ENCODE measurements at regions not wholly inside any gene's neighbourhood (a gene's known extent, or its start where the extent isn't known, plus 50 kb on each side); places are given as distances from the start of the nearest gene placed in this dataset.

GRCh38 chr2:16149349-16150243, 209.2 kb downstream of the MYCN start:
- Histone ChIP-seq H3K4me1 (ENCODE audit: control insufficient read depth in 2 of 2, insufficient read depth in 2 of 2, low read length in 2 of 2) (no peaks in the 10 kb centered on the region), H3K9ac (ENCODE audit: low read length) (no peak overlapping the region), H2AFZ (ENCODE audit: insufficient read depth, low read depth, low read length, poor library complexity, severe bottlenecking) (no peak overlapping the region), H3K27ac (ENCODE audit: low read length in 2 of 2) (no peak overlapping the region), H3K79me2 (ENCODE audit: control insufficient read depth, insufficient read depth, low read length) (no peaks in the 10 kb centered on the region), H3K27me3 (replicated peaks in 1 of 4; ENCODE audit: control extremely low read depth in 1 of 4, control insufficient read depth in 3 of 4, insufficient read depth in 4 of 4, low read length in 3 of 4) (no peaks in the 10 kb centered on the region), H3K9me3 (ENCODE audit: control extremely low read depth in 1 of 3, control insufficient read depth in 2 of 3, insufficient read depth in 1 of 3, low read length in 2 of 3) (no peaks in the 10 kb centered on the region), H3K4me3 (ENCODE audit: control extremely low read depth in 1 of 5, extremely low read depth in 1 of 5, insufficient read depth in 1 of 5, low read depth in 2 of 5, low read length in 4 of 5) (no peak overlapping the region), H4K20me1 (ENCODE audit: control insufficient read depth, insufficient read depth, low read length, poor library complexity, severe bottlenecking) (no peaks in the 10 kb centered on the region), H3K36me3 (replicated peaks in 1 of 2; ENCODE audit: control extremely low read depth in 1 of 2, control insufficient read depth in 1 of 2, extremely low read depth in 1 of 2, insufficient read depth in 2 of 2, low read length in 1 of 2) (no peaks in the 10 kb centered on the region), H3K4me2 (replicated peaks; ENCODE audit: low read depth, low read length, poor library complexity, severe bottlenecking) (no peak overlapping the region)
- Mint-ChIP-seq H3K27me3 (no peaks in the 10 kb centered on the region), H3K9me3 (ENCODE audit: insufficient read depth) (peaks cover 4% of the 10 kb centered on the region), H3K27ac (no peak overlapping the region), H3K4me1 (no peaks in the 10 kb centered on the region), H3K4me3 (no peak overlapping the region)
- WGBS (ENCODE audit: insufficient coverage): 98% methylated on average over 10 of the region's 17 CpGs
- POLR2A ChIA-PET: no interaction called here
- DNase-seq (no peak), ATAC-seq (ENCODE audit: low read depth) (no peak)
- CTCF ChIA-PET: no interaction called here
- TF ChIP-seq EZH2 (IDR thresholded peaks at IDR 0.05; ENCODE audit: borderline replicate concordance, insufficient read depth, low read depth, low read length, poor library complexity, severe bottlenecking) (no peak), CTCF (IDR thresholded peaks at IDR 0.05) (no peak)
- intact Hi-C loops (cut with micrococcal nuclease): no loop called here

DNA sequence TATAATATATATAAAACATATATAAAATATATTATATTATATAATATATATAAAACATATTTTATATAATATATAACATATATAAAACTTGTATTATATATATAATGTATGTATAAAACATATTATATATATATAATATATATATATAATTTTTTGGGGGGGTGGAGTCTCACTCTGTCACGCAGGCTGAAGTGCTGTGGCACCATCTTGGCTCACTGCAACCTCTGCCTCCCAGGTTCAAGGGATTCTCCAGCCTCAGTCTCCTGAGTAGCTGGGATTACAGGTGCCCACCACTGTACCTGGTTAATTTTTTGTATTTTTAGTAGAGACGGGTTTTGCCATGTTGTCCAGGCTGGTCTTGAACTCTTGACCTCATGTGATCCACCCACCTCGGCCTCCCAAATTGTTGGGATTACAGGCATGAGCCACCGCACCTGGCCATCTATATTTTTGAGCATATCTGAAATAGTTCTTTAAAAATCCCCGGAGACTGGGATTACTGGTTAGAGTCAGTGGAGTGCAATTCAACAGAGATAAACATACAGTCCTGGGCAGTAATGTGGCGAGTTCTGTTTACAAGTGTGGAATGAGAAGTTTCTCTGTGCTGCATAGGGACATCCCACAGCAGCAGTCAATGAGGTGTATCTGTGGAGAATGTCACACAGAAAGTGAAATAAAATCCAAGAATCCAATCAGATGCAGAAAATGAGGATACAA, 208.4 kb downstream of the MYCN start:
- Mint-ChIP-seq H3K4me1 (no peaks in the 10 kb centered on the region), H3K27me3 (no peaks in the 10 kb centered on the region), H3K9me3 (ENCODE audit: insufficient read depth) (peaks cover 4% of the 10 kb centered on the region), H3K27ac (no peak overlapping the region), H3K4me3 (no peak overlapping the region)
- H3K36me3 ChIP-seq (replicated peaks in 1 of 2; ENCODE audit: control extremely low read depth in 1 of 2, control insufficient read depth in 1 of 2, extremely low read depth in 1 of 2, insufficient read depth in 2 of 2, low read length in 1 of 2): no peaks in the 10 kb centered on the region
- intact Hi-C loops (cut with micrococcal nuclease): no loop called here
- no peaks in the 10 kb centered on the region for H3K9me3 ChIP-seq (ENCODE audit: control extremely low read depth in 1 of 3, control insufficient read depth in 2 of 3, insufficient read depth in 1 of 3, low read length in 2 of 3)
- no peak overlapping the region for H3K4me2 ChIP-seq (replicated peaks; ENCODE audit: low read depth, low read length, poor library complexity, severe bottlenecking)
- H4K20me1 ChIP-seq (ENCODE audit: control insufficient read depth, insufficient read depth, low read length, poor library complexity, severe bottlenecking): no peaks in the 10 kb centered on the region
- no peak overlapping the region for H3K9ac ChIP-seq (ENCODE audit: low read length)
- no peaks in the 10 kb centered on the region for H3K79me2 ChIP-seq (ENCODE audit: control insufficient read depth, insufficient read depth, low read length)
- H3K27me3 ChIP-seq (replicated peaks in 1 of 4; ENCODE audit: control extremely low read depth in 1 of 4, control insufficient read depth in 3 of 4, insufficient read depth in 4 of 4, low read length in 3 of 4): no peaks in the 10 kb centered on the region
- ChIA-PET CTCF (no interaction called here), POLR2A (no interaction called here)
- WGBS (ENCODE audit: insufficient coverage): 100% methylated on average over 3 of the region's 6 CpGs
- H3K27ac ChIP-seq (ENCODE audit: low read length in 2 of 2): no peak overlapping the region
- H3K4me1 ChIP-seq (ENCODE audit: control insufficient read depth in 2 of 2, insufficient read depth in 2 of 2, low read length in 2 of 2): no peaks in the 10 kb centered on the region
- H2AFZ ChIP-seq (ENCODE audit: insufficient read depth, low read depth, low read length, poor library complexity, severe bottlenecking): no peak overlapping the region
- TF ChIP-seq CTCF (IDR thresholded peaks at IDR 0.05) (no peak), EZH2 (IDR thresholded peaks at IDR 0.05; ENCODE audit: borderline replicate concordance, insufficient read depth, low read depth, low read length, poor library complexity, severe bottlenecking) (no peak)
- ATAC-seq (ENCODE audit: low read depth) (no peak), DNase-seq (no peak)
- H3K4me3 ChIP-seq (ENCODE audit: control extremely low read depth in 1 of 5, extremely low read depth in 1 of 5, insufficient read depth in 1 of 5, low read depth in 2 of 5, low read length in 4 of 5): no peak overlapping the region

Measured in B cell (primary cell).